GM13976 (cell line): ENCODE measurements at regions not wholly inside any gene's neighbourhood (a gene's known extent, or its start where the extent isn't known, plus 50 kb on each side); places are given as distances from the start of the nearest gene placed in this dataset.

ENCODE experiments used
- DNase-seq: peaks from one replicate; pipeline ENCODE4 v3.0.0; 2012; ENCODE audit warnings: low spot score
- CTCF ChIP-seq: IDR thresholded peaks from 2 replicates; pipeline ENCODE4 v1.5.1; 2012; ENCODE audit warnings: borderline replicate concordance, mild to moderate bottlenecking; ENCODE audit not compliant: insufficient read depth; ENCODE audit errors: extremely low read depth, missing control alignments, control extremely low read depth
- in situ Hi-C: fragments of 300-500 bp; cut with MboI; formaldehyde crosslinking; loops from one replicate; pipeline ENCODE4 v1.12.0; 2022; ENCODE audit warnings: low sequenced_read_pairs, mixed read lengths, inconsistent platforms; ENCODE audit not compliant: unreplicated experiment

DNA sequence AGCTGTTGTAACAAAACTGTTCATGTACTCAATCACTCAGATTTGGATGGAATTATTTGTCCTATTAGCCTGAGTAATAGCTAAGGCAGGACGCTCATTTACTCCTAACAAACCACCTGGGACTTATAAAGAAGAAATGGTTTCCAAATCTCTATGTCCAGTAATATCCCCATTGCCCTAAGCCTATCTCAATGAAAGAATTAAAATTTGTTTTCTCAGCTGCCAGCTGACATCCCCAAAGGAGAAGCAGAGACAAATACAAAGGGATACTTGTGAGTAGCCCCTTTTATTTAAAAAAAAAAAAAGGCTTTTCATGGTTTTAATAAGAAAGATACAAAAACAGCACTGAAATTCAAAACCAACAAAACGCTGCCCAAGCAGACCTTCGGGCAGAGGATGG, 211.4 kb upstream of the PARD3B start:
- DNase-seq, result no peak
- TF ChIP-seq CTCF, result no peak
- in situ Hi-C loops, result no loop called here

- TF ChIP-seq CTCF, result no peak
- in situ Hi-C loops, result no loop called here
- no peak for DNase-seq
Observed at GRCh38 chr2:204335451-204336058, 209.7 kb upstream of the PARD3B start.

DNA sequence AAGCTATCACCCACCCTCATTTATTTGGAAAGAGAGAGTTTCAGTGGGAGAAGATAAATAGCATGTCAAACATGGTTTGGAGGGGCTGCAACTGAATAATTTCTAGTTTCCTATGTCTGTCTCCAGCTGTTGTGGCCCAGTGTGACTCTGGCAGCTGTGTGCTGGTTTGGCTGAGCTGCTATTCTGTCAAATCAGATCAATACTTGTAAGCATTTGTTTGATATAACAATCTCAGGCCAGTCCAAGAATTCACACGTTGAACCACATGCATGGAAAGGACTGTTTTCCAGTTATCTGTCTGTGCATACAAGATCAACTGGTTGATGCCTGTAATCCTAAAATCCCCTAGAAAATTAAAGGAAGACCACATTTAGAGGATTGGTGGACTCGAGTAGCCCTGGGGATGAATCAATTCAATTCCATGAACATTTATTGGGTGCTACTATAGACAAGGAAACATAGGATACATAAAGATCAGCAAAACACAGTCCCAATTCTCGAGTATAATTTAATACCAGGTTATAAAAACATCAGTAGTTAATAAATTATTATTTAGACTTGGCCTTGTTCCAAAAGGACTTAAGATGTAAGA, 209.0 kb upstream of the PARD3B start:
- no peak for DNase-seq
- in situ Hi-C loops, result no loop called here
- no peak for TF ChIP-seq CTCF

DNA sequence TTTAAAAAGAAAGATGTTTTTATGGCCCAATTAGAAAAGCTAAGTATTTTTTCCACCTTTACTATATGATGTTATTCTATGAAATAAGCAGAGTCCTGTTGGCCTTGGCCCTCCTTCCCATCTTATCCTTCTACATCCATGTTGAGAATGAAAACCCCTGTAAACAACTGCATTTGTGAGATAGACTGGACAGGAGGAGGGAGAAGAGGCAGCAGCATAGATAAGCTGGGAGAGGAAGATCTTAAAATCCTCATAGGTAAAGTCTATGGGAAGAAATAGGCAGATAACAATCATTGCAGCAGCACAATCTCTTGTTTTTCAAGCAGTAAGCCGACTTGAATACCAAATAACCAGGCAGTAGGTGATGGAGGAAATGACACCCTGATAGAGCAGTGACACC, 207.6 kb upstream of the PARD3B start:
- in situ Hi-C loops, result no loop called here
- DNase-seq, result no peak
- no peak for TF ChIP-seq CTCF

DNA sequence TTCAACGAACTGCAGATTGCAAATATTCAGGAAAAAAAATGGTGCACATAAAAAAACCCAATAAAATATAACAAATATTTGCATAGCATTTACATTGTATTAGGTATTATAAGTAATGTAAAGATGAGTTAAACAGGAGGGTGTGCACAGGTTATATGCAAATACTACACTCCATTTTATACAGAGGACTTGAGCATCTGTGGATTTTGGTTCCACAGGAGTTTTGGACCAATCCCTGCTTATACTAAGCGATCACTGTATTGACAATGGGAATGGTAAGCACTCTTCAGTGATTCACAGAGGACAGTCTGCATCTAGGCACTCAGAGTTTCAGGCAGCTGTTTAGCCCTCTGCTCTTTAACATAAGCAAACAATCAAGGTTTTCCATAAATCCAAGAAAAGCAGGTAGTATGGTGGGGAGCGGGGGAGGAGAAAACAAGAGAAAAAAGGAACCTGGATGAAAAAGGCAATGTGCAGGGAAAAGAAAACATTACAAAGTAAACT, 206.0 kb upstream of the PARD3B start:
- DNase-seq, result no peak
- TF ChIP-seq CTCF, result no peak
- in situ Hi-C loops, result no loop called here

DNA sequence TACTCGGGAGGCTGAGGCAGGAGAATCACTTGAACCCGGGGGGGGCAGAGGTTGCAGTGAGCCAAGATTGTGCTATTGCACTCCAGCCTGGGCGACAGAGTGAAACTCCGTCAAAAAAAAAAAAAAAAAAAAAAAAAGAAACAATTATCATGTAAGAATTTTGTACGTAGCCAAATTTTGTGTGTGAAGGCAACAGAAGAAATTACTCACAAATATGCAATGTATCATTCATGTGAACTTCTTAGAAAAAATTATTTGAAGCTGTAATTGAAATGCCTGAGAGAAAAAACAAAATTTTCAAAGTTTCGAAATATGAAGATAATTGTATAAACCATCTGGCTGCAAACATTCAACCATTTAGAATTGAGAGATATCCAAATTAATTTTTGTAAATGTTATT, 204.8 kb upstream of the PARD3B start:
- no peak for DNase-seq
- in situ Hi-C loops, result no loop called here
- no peak for TF ChIP-seq CTCF
